ENCODE measurements at regions not wholly inside any gene's neighbourhood (a gene's known extent, or its start where the extent isn't known, plus 50 kb on each side); places are given as distances from the start of the nearest gene placed in this dataset.
"Not testable (repeated sequence)": the region's sequence is repeated elsewhere in the genome, so short reads cannot be mapped to it uniquely, and the experiment has no call there.

- Histone ChIP-seq H3K4me3 (no peak overlapping the region), H3K36me3 (no peaks in the 10 kb centered on the region), H3K27ac (no peak overlapping the region), H3K4me1 (no peaks in the 10 kb centered on the region), H3K9me3 (no peaks in the 10 kb centered on the region), H3K27me3 (no peaks in the 10 kb centered on the region)
- WGBS, 2 donors (ENCODE audit: low coverage in 1 of 2): 96 to 100% methylated on average over 1 to 3 of the region's 3 CpGs
- ATAC-seq: no peak
- TF ChIP-seq POLR2AphosphoS5 (IDR thresholded peaks at IDR 0.05) (no peak), POLR2A (IDR thresholded peaks at IDR 0.05) (no peak), CTCF (IDR thresholded peaks at IDR 0.05) (no peak), EP300 (IDR thresholded peaks at IDR 0.05) (no peak)
These were observed 65.9 kb upstream of the PRKG1 start for GRCh38 chr10:51008346-51008745.

GRCh38 chr10:51010977-51011376 is 63.3 kb upstream of the PRKG1 start:
- Histone ChIP-seq H3K9me3 (no peaks in the 10 kb centered on the region), H3K36me3 (no peaks in the 10 kb centered on the region), H3K4me1 (no peaks in the 10 kb centered on the region), H3K4me3 (no peak overlapping the region), H3K27me3 (no peaks in the 10 kb centered on the region), H3K27ac (no peak overlapping the region)
- WGBS, 2 donors (ENCODE audit: low coverage in 1 of 2): 20 to 40% methylated on average over 1 to 2 of the region's 2 CpGs
- ATAC-seq: no peak
- TF ChIP-seq POLR2AphosphoS5 (IDR thresholded peaks at IDR 0.05): no peak
- TF ChIP-seq CTCF (IDR thresholded peaks at IDR 0.05): peak; percentile 64 to 93 (median 78)

GRCh38 chr10:51012073-51012472 is 62.2 kb upstream of the PRKG1 start:
- no peak overlapping the region for H3K4me3 ChIP-seq
- no peaks in the 10 kb centered on the region for H3K27me3 ChIP-seq
- no peak for TF ChIP-seq EP300 (IDR thresholded peaks at IDR 0.05)
- TF ChIP-seq POLR2A (IDR thresholded peaks at IDR 0.05): no peak
- TF ChIP-seq CTCF (IDR thresholded peaks at IDR 0.05): no peak
- TF ChIP-seq POLR2AphosphoS5 (IDR thresholded peaks at IDR 0.05): no peak
- H3K4me1 ChIP-seq: no peaks in the 10 kb centered on the region
- no peak overlapping the region for H3K27ac ChIP-seq
- no peak for ATAC-seq
- H3K9me3 ChIP-seq: no peaks in the 10 kb centered on the region
- WGBS, 2 donors (ENCODE audit: low coverage in 1 of 2): 50 to 67% methylated on average over 1 of the region's 2 CpGs
- no peaks in the 10 kb centered on the region for H3K36me3 ChIP-seq

GRCh38 chr10:51014680-51015389 is 59.5 kb upstream of the PRKG1 start:
- peak overlapping the region in 1 of 4 donors; percentile 20 for H3K27ac ChIP-seq

GRCh38 chr10:51015390-51015754 is 58.9 kb upstream of the PRKG1 start:
- not testable (repeated sequence) for ATAC-seq, H3K36me3 ChIP-seq, H3K27ac ChIP-seq, H3K4me1 ChIP-seq, H3K9me3 ChIP-seq, H3K27me3 ChIP-seq, H3K4me3 ChIP-seq

More at GRCh38 chr10:51014680-51015389, 59.5 kb upstream of the PRKG1 start:
- WGBS, 2 donors (ENCODE audit: low coverage in 1 of 2): 22 to 35% methylated on average over 4 of the region's 4 CpGs
- H3K36me3 ChIP-seq: no peaks in the 10 kb centered on the region
- H3K9me3 ChIP-seq: no peaks in the 10 kb centered on the region
- no peaks in the 10 kb centered on the region for H3K4me1 ChIP-seq
- no peak overlapping the region for H3K4me3 ChIP-seq
- no peaks in the 10 kb centered on the region for H3K27me3 ChIP-seq
- ATAC-seq: no peak
- TF ChIP-seq EP300 (IDR thresholded peaks at IDR 0.05) (no peak), POLR2A (IDR thresholded peaks at IDR 0.05) (no peak), CTCF (IDR thresholded peaks at IDR 0.05) (no peak), POLR2AphosphoS5 (IDR thresholded peaks at IDR 0.05) (no peak)

All from gastroesophageal sphincter (tissue), 4 donors.